PFSK-1 (cell line): ENCODE measurements at regions not wholly inside any gene's neighbourhood (a gene's known extent, or its start where the extent isn't known, plus 50 kb on each side); places are given as distances from the start of the nearest gene placed in this dataset.

Experiments used
- FOXP2 ChIP-seq: optimal IDR thresholded peaks from 2 replicates; pipeline ENCODE3; 2011; ENCODE audit warnings: borderline replicate concordance, control low read depth, inconsistent platforms; ENCODE audit not compliant: insufficient read depth; ENCODE audit errors: extremely low read length, extremely low read depth
- POLR2AphosphoS5 ChIP-seq: IDR thresholded peaks from 2 replicates; pipeline ENCODE4 v1.6.1; 2012; ENCODE audit warnings: low read depth, mild to moderate bottlenecking, control low read depth, low read length, moderate library complexity
- SIN3A ChIP-seq: IDR thresholded peaks from 2 replicates; pipeline ENCODE4 v1.6.1; 2012; ENCODE audit warnings: mild to moderate bottlenecking, low read length, moderate library complexity, borderline replicate concordance; ENCODE audit not compliant: insufficient read depth
- TAF1 ChIP-seq: IDR thresholded peaks from 2 replicates; pipeline ENCODE4 v1.6.1; 2012; ENCODE audit warnings: low read length, control low read depth, borderline replicate concordance; ENCODE audit not compliant: insufficient read depth
- TF ChIP-seq, protein P1 (sequence below), 2 experiments: IDR thresholded peaks; 2 replicates each; pipeline versions ENCODE4 v1.6.1 to v1.8.0; 2011 to 2012; ENCODE audit warnings: low read depth in 2 of 2, low read length in 2 of 2, control low read depth in 1 of 2, inconsistent platforms in 1 of 2, mild to moderate bottlenecking in 1 of 2, moderate library complexity in 1 of 2; ENCODE audit not compliant: insufficient read depth in 1 of 2

GRCh38 chr12:97616946-97617345 is 154.3 kb downstream of the RMST start:
- no peak for TF ChIP-seq FOXP2
- TF ChIP-seq, protein P1, sequence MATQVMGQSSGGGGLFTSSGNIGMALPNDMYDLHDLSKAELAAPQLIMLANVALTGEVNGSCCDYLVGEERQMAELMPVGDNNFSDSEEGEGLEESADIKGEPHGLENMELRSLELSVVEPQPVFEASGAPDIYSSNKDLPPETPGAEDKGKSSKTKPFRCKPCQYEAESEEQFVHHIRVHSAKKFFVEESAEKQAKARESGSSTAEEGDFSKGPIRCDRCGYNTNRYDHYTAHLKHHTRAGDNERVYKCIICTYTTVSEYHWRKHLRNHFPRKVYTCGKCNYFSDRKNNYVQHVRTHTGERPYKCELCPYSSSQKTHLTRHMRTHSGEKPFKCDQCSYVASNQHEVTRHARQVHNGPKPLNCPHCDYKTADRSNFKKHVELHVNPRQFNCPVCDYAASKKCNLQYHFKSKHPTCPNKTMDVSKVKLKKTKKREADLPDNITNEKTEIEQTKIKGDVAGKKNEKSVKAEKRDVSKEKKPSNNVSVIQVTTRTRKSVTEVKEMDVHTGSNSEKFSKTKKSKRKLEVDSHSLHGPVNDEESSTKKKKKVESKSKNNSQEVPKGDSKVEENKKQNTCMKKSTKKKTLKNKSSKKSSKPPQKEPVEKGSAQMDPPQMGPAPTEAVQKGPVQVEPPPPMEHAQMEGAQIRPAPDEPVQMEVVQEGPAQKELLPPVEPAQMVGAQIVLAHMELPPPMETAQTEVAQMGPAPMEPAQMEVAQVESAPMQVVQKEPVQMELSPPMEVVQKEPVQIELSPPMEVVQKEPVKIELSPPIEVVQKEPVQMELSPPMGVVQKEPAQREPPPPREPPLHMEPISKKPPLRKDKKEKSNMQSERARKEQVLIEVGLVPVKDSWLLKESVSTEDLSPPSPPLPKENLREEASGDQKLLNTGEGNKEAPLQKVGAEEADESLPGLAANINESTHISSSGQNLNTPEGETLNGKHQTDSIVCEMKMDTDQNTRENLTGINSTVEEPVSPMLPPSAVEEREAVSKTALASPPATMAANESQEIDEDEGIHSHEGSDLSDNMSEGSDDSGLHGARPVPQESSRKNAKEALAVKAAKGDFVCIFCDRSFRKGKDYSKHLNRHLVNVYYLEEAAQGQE (IDR thresholded peaks at IDR 0.05; ENCODE audit: insufficient read depth in 1 of 2, low read depth in 2 of 2, low read length in 2 of 2): no peak
- TF ChIP-seq POLR2AphosphoS5: no peak
- no peak for TF ChIP-seq SIN3A
- TF ChIP-seq TAF1: no peak

- TF ChIP-seq TAF1 (no peak), SIN3A (no peak), FOXP2 (no peak), POLR2AphosphoS5 (no peak)
- TF ChIP-seq, protein P1 (IDR thresholded peaks at IDR 0.05; ENCODE audit: insufficient read depth in 1 of 2, low read depth in 2 of 2, low read length in 2 of 2): no peak
Measured at GRCh38 chr12:97628962-97629361, 166.4 kb downstream of the RMST start.

- TF ChIP-seq, protein P1 (IDR thresholded peaks at IDR 0.05; ENCODE audit: insufficient read depth in 1 of 2, low read depth in 2 of 2, low read length in 2 of 2): no peak
- TF ChIP-seq FOXP2 (no peak), POLR2AphosphoS5 (no peak), SIN3A (no peak)
Measured at GRCh38 chr12:97629382-97629781, 166.8 kb downstream of the RMST start.

- no peak for TF ChIP-seq POLR2AphosphoS5
- TF ChIP-seq FOXP2: no peak
- TF ChIP-seq, protein P1 (IDR thresholded peaks at IDR 0.05; ENCODE audit: insufficient read depth in 1 of 2, low read depth in 2 of 2, low read length in 2 of 2): no peak
- no peak for TF ChIP-seq SIN3A
- TF ChIP-seq TAF1: no peak
Measured at GRCh38 chr12:97630356-97630755, 167.8 kb downstream of the RMST start.

- TF ChIP-seq SIN3A: no peak
- TF ChIP-seq TAF1: no peak
- TF ChIP-seq, protein P1 (IDR thresholded peaks at IDR 0.05; ENCODE audit: insufficient read depth in 1 of 2, low read depth in 2 of 2, low read length in 2 of 2): no peak
- TF ChIP-seq POLR2AphosphoS5: no peak
- no peak for TF ChIP-seq FOXP2
Measured at GRCh38 chr12:97630875-97631274, 168.3 kb downstream of the RMST start.
